CD14-positive monocyte (primary cell): ENCODE measurements at regions not wholly inside any gene's neighbourhood (a gene's known extent, or its start where the extent isn't known, plus 50 kb on each side); places are given as distances from the start of the nearest gene placed in this dataset.

Experiments used
- DNase-seq, 3 donors: peaks; one replicate each; pipeline ENCODE4 v3.0.0-alpha.2; 2011 to 2022
- H2AFZ ChIP-seq: 2 replicates; pipeline ENCODE4 v1.6.0; 2012; ENCODE audit warnings: mild to moderate bottlenecking, low read depth, low read length, inconsistent platforms; ENCODE audit not compliant: insufficient read depth, poor library complexity, severe bottlenecking
- H3K27ac ChIP-seq, 2 donors: 1 replicate in 1 of 2; 2 replicates in 1 of 2; pipeline ENCODE4 v1.5.1; 2012 to 2013; ENCODE audit warnings: low read length in 2 of 2, control low read depth in 1 of 2, inconsistent platforms in 1 of 2, low read depth in 1 of 2, mild to moderate bottlenecking in 1 of 2
- H3K27me3 ChIP-seq, 2 donors: one replicate each; pipeline versions ENCODE4 v1.6.0 to v1.6.1; 2011 to 2013; ENCODE audit warnings: low read length in 2 of 2; ENCODE audit not compliant: control insufficient read depth in 2 of 2, insufficient read depth in 2 of 2
- H3K36me3 ChIP-seq, 2 donors: replicated peaks in 1 of 2; 1 replicate in 1 of 2; 2 replicates in 1 of 2; pipeline versions ENCODE4 v1.5.1 to v1.6.1; 2012 to 2013; ENCODE audit warnings: low read length in 2 of 2, control low read depth in 1 of 2, inconsistent platforms in 1 of 2, mild to moderate bottlenecking in 1 of 2; ENCODE audit not compliant: insufficient read depth in 2 of 2, control insufficient read depth in 1 of 2
- H3K4me1 ChIP-seq, 2 donors: 1 replicate in 1 of 2; 2 replicates in 1 of 2; pipeline versions ENCODE4 v1.5.1 to v1.6.1; 2012 to 2013; ENCODE audit warnings: low read length in 2 of 2, control low read depth in 1 of 2, inconsistent platforms in 1 of 2, mild to moderate bottlenecking in 1 of 2, moderate library complexity in 1 of 2; ENCODE audit not compliant: insufficient read depth in 2 of 2, control insufficient read depth in 1 of 2
- H3K4me2 ChIP-seq: replicated peaks from 2 replicates; pipeline ENCODE3; 2012; ENCODE audit warnings: low read length, moderate library complexity, mild to moderate bottlenecking; ENCODE audit not compliant: poor library complexity, severe bottlenecking; ENCODE audit errors: extremely low read depth
- H3K4me3 ChIP-seq, 3 experiments: fragments of 200-600 bp in 1 of 3; sonication (generic) in 1 of 3; replicated peaks in 1 of 3; 1 replicate in 2 of 3; 2 replicates in 1 of 3; pipeline ENCODE4 v1.5.1; 2011 to 2013; ENCODE audit warnings: low read length in 3 of 3, mild to moderate bottlenecking in 3 of 3, control low read depth in 2 of 3, low read depth in 2 of 3, inconsistent platforms in 1 of 3, moderate library complexity in 1 of 3
- H3K79me2 ChIP-seq: 2 replicates; pipeline ENCODE4 v1.6.0; 2012; ENCODE audit warnings: mild to moderate bottlenecking, control low read depth, inconsistent platforms, low read length, moderate library complexity; ENCODE audit not compliant: insufficient read depth
- H3K9ac ChIP-seq: 2 replicates; pipeline ENCODE4 v1.6.0; 2017; ENCODE audit warnings: low read length, mild to moderate bottlenecking; ENCODE audit not compliant: insufficient read depth, poor library complexity, severe bottlenecking
- H3K9me3 ChIP-seq, 2 donors: replicated peaks in 1 of 2; 1 replicate in 1 of 2; 2 replicates in 1 of 2; pipeline versions ENCODE4 v1.5.1 to v1.6.1; 2012 to 2013; ENCODE audit warnings: low read length in 2 of 2, control low read depth in 1 of 2; ENCODE audit not compliant: control insufficient read depth in 1 of 2, insufficient read depth in 1 of 2
- H4K20me1 ChIP-seq: 2 replicates; pipeline ENCODE4 v1.6.0; 2012; ENCODE audit warnings: mild to moderate bottlenecking, low read length, control low read depth, moderate library complexity; ENCODE audit not compliant: insufficient read depth
- H3K27ac Mint-ChIP-seq, 7 donors: one replicate each; pipeline ENCODE4 v1.8.0; 2020; ENCODE audit warnings: mild to moderate bottlenecking in 7 of 7, mixed read lengths in 7 of 7, moderate library complexity in 6 of 7, inconsistent platforms in 2 of 7
- H3K27me3 Mint-ChIP-seq, 3 donors: one replicate each; pipeline ENCODE4 v1.8.0; 2021 to 2022; ENCODE audit warnings: low read depth in 3 of 3, mild to moderate bottlenecking in 3 of 3, mixed read lengths in 3 of 3, moderate library complexity in 3 of 3, inconsistent platforms in 1 of 3
- H3K36me3 Mint-ChIP-seq, 2 donors: one replicate each; pipeline ENCODE4 v1.8.0; 2020; ENCODE audit warnings: mixed read lengths in 2 of 2, inconsistent platforms in 1 of 2, mild to moderate bottlenecking in 1 of 2
- H3K4me1 Mint-ChIP-seq: one replicate; pipeline ENCODE4 v1.8.0; 2020; ENCODE audit warnings: mild to moderate bottlenecking, mixed read lengths
- H3K4me3 Mint-ChIP-seq, 2 donors: one replicate each; pipeline ENCODE4 v1.8.0; 2020; ENCODE audit warnings: mild to moderate bottlenecking in 2 of 2, mixed read lengths in 2 of 2, moderate library complexity in 1 of 2
- H3K9me3 Mint-ChIP-seq, 7 donors: one replicate each; pipeline ENCODE4 v1.8.0; 2020 to 2022; ENCODE audit warnings: mixed read lengths in 7 of 7, mild to moderate bottlenecking in 6 of 7, moderate library complexity in 6 of 7, inconsistent platforms in 2 of 7
- WGBS: methylation state at CpG from one replicate; pipeline ENCODE4 v1.1.5; 2013; ENCODE audit warnings: missing lambda C conversion rate; ENCODE audit not compliant: insufficient coverage; 5-methylcytosine and 5-hydroxymethylcytosine counted together
- intact Hi-C, 2 donors: fragments of 100-400 bp; cut with micrococcal nuclease; formaldehyde crosslinking; loops; one replicate each; pipeline versions ENCODE4 v1.15.0 to v1.15.1; 2023
- TF ChIP-seq, protein P1 (sequence below): fragments of 200-600 bp; IDR thresholded peaks from one replicate; pipeline ENCODE4 v1.8.0; 2022; ENCODE audit warnings: antibody characterized with exemption, mild to moderate bottlenecking

DNA sequence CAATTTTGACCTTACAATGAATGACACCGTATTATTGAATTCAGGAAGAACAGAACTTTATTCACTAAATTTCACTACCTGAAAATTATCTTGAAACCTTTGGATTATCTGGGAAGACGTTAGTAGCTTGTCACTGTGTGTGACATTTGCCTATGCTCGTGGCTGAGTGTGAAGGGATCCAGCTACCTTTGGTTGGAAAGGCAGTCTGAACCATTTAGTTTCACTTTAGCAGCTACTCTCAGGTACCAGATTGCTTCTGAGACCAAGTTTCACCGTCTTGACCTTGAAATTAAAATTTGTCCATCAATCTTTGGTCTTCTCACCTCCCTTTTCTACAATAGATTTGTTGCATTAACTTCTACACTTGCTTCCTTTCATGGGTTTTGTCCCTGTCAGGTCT lies 637.5 kb downstream of the MBD2 start:
- no peaks in the 10 kb centered on the region for H3K79me2 ChIP-seq
- Mint-ChIP-seq H3K4me3 (no peak overlapping the region), H3K36me3 (no peaks in the 10 kb centered on the region), H3K4me1 (no peaks in the 10 kb centered on the region), H3K27me3 (peaks cover 0 to under 1% (median 0%) of the 10 kb centered on the region in 3 donors), H3K27ac (no peak overlapping the region), H3K9me3 (peaks cover 0 to 6% (median under 1%) of the 10 kb centered on the region in 7 donors)
- no peak overlapping the region for H3K4me3 ChIP-seq
- H3K36me3 ChIP-seq, result no peaks in the 10 kb centered on the region
- no peak overlapping the region for H3K27ac ChIP-seq
- H3K9me3 ChIP-seq, result no peaks in the 10 kb centered on the region
- H4K20me1 ChIP-seq, result no peaks in the 10 kb centered on the region
- H3K4me1 ChIP-seq, result no peaks in the 10 kb centered on the region
- intact Hi-C loops, result no loop called here
- TF ChIP-seq, protein P1, sequence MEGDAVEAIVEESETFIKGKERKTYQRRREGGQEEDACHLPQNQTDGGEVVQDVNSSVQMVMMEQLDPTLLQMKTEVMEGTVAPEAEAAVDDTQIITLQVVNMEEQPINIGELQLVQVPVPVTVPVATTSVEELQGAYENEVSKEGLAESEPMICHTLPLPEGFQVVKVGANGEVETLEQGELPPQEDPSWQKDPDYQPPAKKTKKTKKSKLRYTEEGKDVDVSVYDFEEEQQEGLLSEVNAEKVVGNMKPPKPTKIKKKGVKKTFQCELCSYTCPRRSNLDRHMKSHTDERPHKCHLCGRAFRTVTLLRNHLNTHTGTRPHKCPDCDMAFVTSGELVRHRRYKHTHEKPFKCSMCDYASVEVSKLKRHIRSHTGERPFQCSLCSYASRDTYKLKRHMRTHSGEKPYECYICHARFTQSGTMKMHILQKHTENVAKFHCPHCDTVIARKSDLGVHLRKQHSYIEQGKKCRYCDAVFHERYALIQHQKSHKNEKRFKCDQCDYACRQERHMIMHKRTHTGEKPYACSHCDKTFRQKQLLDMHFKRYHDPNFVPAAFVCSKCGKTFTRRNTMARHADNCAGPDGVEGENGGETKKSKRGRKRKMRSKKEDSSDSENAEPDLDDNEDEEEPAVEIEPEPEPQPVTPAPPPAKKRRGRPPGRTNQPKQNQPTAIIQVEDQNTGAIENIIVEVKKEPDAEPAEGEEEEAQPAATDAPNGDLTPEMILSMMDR, result no peak
- DNase-seq, result no peak
- H2AFZ ChIP-seq, result no peak overlapping the region
- H3K9ac ChIP-seq, result no peak overlapping the region
- H3K27me3 ChIP-seq, result no peaks in the 10 kb centered on the region
- 73% methylated on average over 3 of the region's 4 CpGs for WGBS
- no peak overlapping the region for H3K4me2 ChIP-seq
